CD4-positive, alpha-beta T cell (primary cell): ENCODE measurements at regions not wholly inside any gene's neighbourhood (a gene's known extent, or its start where the extent isn't known, plus 50 kb on each side); places are given as distances from the start of the nearest gene placed in this dataset.

Source experiments
- ATAC-seq: fragments of 200-7000 bp; cut with Tn5 transposase; one replicate; pipeline ENCODE4 v1.10.0; 2022; ENCODE audit warnings: mild to moderate bottlenecking; ENCODE audit not compliant: poor library complexity
- CTCF ChIA-PET: fragments of 350-600 bp; sonication (Branson Sonifier 250); formaldehyde crosslinking; loops from one replicate; lab custom pipeline; 2021; ENCODE audit warnings: antibody characterized with exemption, inconsistent platforms; lab: Charles Lee
- POLR2A ChIA-PET: fragments of 350-600 bp; sonication (Branson Sonifier 250); formaldehyde crosslinking; loops from one replicate; lab custom pipeline; 2021; ENCODE audit warnings: antibody characterized with exemption, inconsistent platforms; lab: Charles Lee
- DNase-seq, 14 experiments: peaks; one replicate each; pipeline ENCODE4 v3.0.0-alpha.2; 2013 to 2020; ENCODE audit warnings: mixed read lengths in 2 of 14
- H3K27ac ChIP-seq, 2 donors: one replicate each; pipeline versions ENCODE4 v1.5.1 to v1.7.0; 2013; ENCODE audit warnings: low read length in 2 of 2, low read depth in 1 of 2, mild to moderate bottlenecking in 1 of 2
- H3K27me3 ChIP-seq, 2 experiments: 1 replicate in 1 of 2; 2 replicates in 1 of 2; pipeline versions ENCODE4 v1.6.1 to v1.7.0; 2013; ENCODE audit warnings: low read length in 2 of 2, control low read depth in 1 of 2, mild to moderate bottlenecking in 1 of 2, moderate library complexity in 1 of 2; ENCODE audit not compliant: insufficient read depth in 2 of 2, control insufficient read depth in 1 of 2
- H3K36me3 ChIP-seq: one replicate; pipeline ENCODE4 v1.6.1; 2013; ENCODE audit warnings: low read length, control low read depth; ENCODE audit not compliant: insufficient read depth
- H3K4me1 ChIP-seq: one replicate; pipeline ENCODE4 v1.6.1; 2013; ENCODE audit warnings: low read length, control low read depth; ENCODE audit not compliant: insufficient read depth
- H3K4me3 ChIP-seq: one replicate; pipeline ENCODE4 v1.5.1; 2013; ENCODE audit warnings: mild to moderate bottlenecking, low read length, moderate library complexity
- H3K9me3 ChIP-seq, 2 experiments: 1 replicate in 1 of 2; 2 replicates in 1 of 2; pipeline versions ENCODE4 v1.6.1 to v1.7.0; 2013; ENCODE audit warnings: low read length in 2 of 2, mild to moderate bottlenecking in 2 of 2, control low read depth in 1 of 2, moderate library complexity in 1 of 2; ENCODE audit not compliant: control insufficient read depth in 1 of 2, insufficient read depth in 1 of 2
- H3K27ac Mint-ChIP-seq: one replicate; pipeline ENCODE4 v1.8.0; 2020; ENCODE audit warnings: mixed read lengths
- H3K27me3 Mint-ChIP-seq: one replicate; pipeline ENCODE4 v1.8.0; 2021; ENCODE audit warnings: mixed read lengths
- H3K36me3 Mint-ChIP-seq: one replicate; pipeline ENCODE4 v1.8.0; 2021; ENCODE audit warnings: low read depth, mixed read lengths
- H3K4me1 Mint-ChIP-seq: one replicate; pipeline ENCODE4 v1.8.0; 2021; ENCODE audit warnings: low read depth, mixed read lengths
- H3K4me3 Mint-ChIP-seq: one replicate; pipeline ENCODE4 v1.8.0; 2020; ENCODE audit warnings: mild to moderate bottlenecking, mixed read lengths
- H3K9me3 Mint-ChIP-seq: one replicate; pipeline ENCODE4 v1.8.0; 2020; ENCODE audit warnings: mixed read lengths
- intact Hi-C, 2 experiments: fragments of 100-400 bp; cut with DNase I in 1 of 2; cut with micrococcal nuclease in 1 of 2; formaldehyde crosslinking; loops; one replicate each; pipeline versions ENCODE4 v1.15.1 to v1.9.0; 2023 to 2025; cut with DNase I, micrococcal nuclease
- TF ChIP-seq, protein P1 (sequence below): fragments of 200-600 bp; IDR thresholded peaks from one replicate; pipeline ENCODE4 v1.8.0; 2022; ENCODE audit warnings: antibody characterized with exemption, mild to moderate bottlenecking

DNA sequence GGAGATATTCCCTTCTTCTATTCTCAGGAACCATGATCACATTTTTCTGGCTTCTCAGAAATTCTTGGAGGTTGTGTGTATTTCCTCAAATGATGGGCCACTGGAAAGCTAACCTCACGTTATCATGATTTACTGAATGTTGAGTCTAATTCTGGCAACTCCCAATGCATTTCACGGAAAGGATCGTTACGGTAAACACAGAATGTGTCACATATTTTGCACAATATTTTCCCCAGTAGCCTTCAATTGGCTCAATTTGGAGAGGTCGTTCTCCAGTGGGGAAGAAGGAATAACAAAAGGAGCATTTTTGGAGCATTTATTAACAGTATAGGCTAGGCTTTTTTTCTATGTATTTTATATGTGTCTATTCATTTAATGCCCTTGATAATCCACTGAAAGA, 450.3 kb downstream of the HAPSTR1 start:
- POLR2A ChIA-PET: no interaction called here
- Mint-ChIP-seq H3K4me1 (no peaks in the 10 kb centered on the region), H3K36me3 (no peaks in the 10 kb centered on the region), H3K4me3 (no peak overlapping the region), H3K9me3 (peaks cover 4% of the 10 kb centered on the region), H3K27ac (no peak overlapping the region), H3K27me3 (no peaks in the 10 kb centered on the region)
- no peak for ATAC-seq
- no peak for DNase-seq
- Histone ChIP-seq H3K36me3 (no peaks in the 10 kb centered on the region), H3K4me1 (no peaks in the 10 kb centered on the region), H3K27me3 (no peaks in the 10 kb centered on the region), H3K4me3 (no peak overlapping the region), H3K27ac (no peak overlapping the region), H3K9me3 (peaks cover 0 to 3% of the 10 kb centered on the region in 2 experiments)
- CTCF ChIA-PET: no interaction called here
- intact Hi-C loops: no loop called here
- TF ChIP-seq, protein P1, sequence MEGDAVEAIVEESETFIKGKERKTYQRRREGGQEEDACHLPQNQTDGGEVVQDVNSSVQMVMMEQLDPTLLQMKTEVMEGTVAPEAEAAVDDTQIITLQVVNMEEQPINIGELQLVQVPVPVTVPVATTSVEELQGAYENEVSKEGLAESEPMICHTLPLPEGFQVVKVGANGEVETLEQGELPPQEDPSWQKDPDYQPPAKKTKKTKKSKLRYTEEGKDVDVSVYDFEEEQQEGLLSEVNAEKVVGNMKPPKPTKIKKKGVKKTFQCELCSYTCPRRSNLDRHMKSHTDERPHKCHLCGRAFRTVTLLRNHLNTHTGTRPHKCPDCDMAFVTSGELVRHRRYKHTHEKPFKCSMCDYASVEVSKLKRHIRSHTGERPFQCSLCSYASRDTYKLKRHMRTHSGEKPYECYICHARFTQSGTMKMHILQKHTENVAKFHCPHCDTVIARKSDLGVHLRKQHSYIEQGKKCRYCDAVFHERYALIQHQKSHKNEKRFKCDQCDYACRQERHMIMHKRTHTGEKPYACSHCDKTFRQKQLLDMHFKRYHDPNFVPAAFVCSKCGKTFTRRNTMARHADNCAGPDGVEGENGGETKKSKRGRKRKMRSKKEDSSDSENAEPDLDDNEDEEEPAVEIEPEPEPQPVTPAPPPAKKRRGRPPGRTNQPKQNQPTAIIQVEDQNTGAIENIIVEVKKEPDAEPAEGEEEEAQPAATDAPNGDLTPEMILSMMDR: no peak

- CTCF ChIA-PET: no interaction called here
- POLR2A ChIA-PET: no interaction called here
Measured at GRCh38 chr16:9542165-9542755, 450.8 kb downstream of the HAPSTR1 start.

DNA sequence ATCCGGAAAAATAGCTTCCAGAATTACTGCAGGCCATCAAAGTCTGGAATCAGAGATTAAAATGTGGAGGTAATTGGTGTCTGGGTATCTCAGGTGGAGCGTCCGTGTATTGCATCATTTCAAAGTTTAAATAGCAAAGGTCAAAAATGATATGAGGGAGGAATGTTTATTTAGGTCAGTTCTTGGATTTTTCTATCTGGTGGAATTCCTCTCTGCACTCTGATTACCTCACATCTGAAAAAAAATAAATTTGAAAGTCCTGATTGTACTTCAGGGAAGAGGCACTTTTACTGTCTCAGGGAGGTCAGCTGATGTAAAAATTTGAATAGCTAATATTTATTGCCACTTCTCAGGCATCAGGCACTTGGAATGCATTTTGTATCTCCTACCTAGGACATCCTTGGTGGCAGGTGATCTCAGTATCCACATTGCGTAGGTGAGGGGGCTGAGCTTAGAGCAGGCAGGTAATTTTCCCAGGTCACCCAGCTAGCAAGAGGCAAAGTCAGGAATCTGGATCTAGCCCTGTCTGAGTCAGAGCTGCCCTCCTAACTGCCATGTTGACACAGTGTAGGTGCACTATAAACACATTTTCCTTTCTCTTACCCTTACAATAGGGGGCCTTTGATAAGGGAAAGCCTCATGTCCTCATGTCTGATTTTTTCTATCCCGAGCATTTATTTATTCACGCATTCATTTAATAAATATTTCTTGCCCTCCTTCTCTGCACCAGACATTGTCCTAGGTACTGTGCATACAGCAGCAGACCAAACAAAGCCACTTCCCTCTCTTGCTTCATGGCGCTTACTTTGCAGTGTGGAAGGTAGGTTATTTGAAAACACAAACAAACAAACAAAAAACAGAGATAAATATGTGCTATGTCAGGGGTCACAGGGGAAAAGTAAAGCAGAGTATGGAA, 454.3 kb downstream of the HAPSTR1 start:
- Histone ChIP-seq H3K4me1 (no peaks in the 10 kb centered on the region), H3K9me3 (no peaks in the 10 kb centered on the region), H3K36me3 (no peaks in the 10 kb centered on the region), H3K4me3 (no peak overlapping the region), H3K27me3 (no peaks in the 10 kb centered on the region), H3K27ac (no peak overlapping the region)
- CTCF ChIA-PET: no interaction called here
- Mint-ChIP-seq H3K9me3 (peaks cover 4% of the 10 kb centered on the region), H3K4me1 (no peaks in the 10 kb centered on the region), H3K27me3 (no peaks in the 10 kb centered on the region), H3K27ac (no peak overlapping the region), H3K4me3 (no peak overlapping the region), H3K36me3 (no peaks in the 10 kb centered on the region)
- TF ChIP-seq, protein P1: no peak
- intact Hi-C loops: no loop called here
- ATAC-seq (no peak), DNase-seq (no peak)
- POLR2A ChIA-PET: no interaction called here

More at GRCh38 chr16:9542165-9542755, 450.8 kb downstream of the HAPSTR1 start:
- ATAC-seq (no peak), DNase-seq (no peak)
- H3K27ac Mint-ChIP-seq: no peak overlapping the region
- H3K9me3 Mint-ChIP-seq: peaks cover 4% of the 10 kb centered on the region
- Histone ChIP-seq H3K4me3 (no peak overlapping the region), H3K27ac (no peak overlapping the region), H3K36me3 (no peaks in the 10 kb centered on the region), H3K4me1 (no peaks in the 10 kb centered on the region), H3K27me3 (no peaks in the 10 kb centered on the region), H3K9me3 (peaks cover 0 to 3% of the 10 kb centered on the region in 2 experiments)
- H3K4me1 Mint-ChIP-seq: no peaks in the 10 kb centered on the region
- no peaks in the 10 kb centered on the region for H3K36me3 Mint-ChIP-seq
- no peak overlapping the region for H3K4me3 Mint-ChIP-seq
- intact Hi-C loops: no loop called here
- no peaks in the 10 kb centered on the region for H3K27me3 Mint-ChIP-seq
- TF ChIP-seq, protein P1: no peak
